ENCODE measurements at regions not wholly inside any gene's neighbourhood (a gene's known extent, or its start where the extent isn't known, plus 50 kb on each side); places are given as distances from the start of the nearest gene placed in this dataset.

DNA sequence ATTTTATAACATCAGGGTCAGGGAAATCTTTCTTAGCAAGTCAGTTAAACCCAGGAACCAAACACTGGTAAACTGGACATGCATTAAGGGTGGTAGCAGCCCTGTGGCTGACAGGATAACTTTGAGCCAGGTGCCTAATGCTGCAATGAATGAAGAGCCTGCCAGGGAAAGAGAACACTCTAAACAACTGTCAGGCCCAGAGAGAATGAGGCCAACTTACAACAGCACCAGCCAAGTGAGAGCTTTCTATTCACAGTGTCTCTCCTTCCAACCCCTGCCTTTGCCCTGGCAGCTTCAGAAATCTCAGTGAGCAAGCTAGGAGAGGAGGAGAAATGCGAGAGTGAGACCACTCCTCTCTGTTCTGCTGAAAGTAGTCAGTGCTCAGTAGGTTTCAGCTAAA is 50.4 kb upstream of the ATP2C1 start:
- Mint-ChIP-seq H3K27me3 (ENCODE audit: low read depth) (peaks cover 3% of the 10 kb centered on the region; the same call in 1 of the 2 replicates), H3K4me1 (peaks cover 51% of the 10 kb centered on the region), H3K9me3 (no peaks in the 10 kb centered on the region), H3K36me3 (no peaks in the 10 kb centered on the region), H3K4me3 (no peak overlapping the region), H3K27ac (no peak overlapping the region; the same call in 1 of the 2 replicates)
- TF ChIP-seq CBFB (CRISPR knock-in tag; IDR thresholded peaks at IDR 0.05; ENCODE audit: low read depth) (no peak), NR2C2 (CRISPR knock-in tag; IDR thresholded peaks at IDR 0.05) (no peak), ZBTB21 (CRISPR knock-in tag; IDR thresholded peaks at IDR 0.05; ENCODE audit: borderline replicate concordance) (no peak), ARID4B (CRISPR knock-in tag; IDR thresholded peaks at IDR 0.05; ENCODE audit: borderline replicate concordance) (no peak), ZNF416 (CRISPR knock-in tag; IDR thresholded peaks at IDR 0.05) (no peak), JAZF1 (CRISPR knock-in tag; IDR thresholded peaks at IDR 0.05) (no peak), ATF1 (CRISPR knock-in tag; IDR thresholded peaks at IDR 0.05) (no peak)
- TF ChIP-seq, protein P1, sequence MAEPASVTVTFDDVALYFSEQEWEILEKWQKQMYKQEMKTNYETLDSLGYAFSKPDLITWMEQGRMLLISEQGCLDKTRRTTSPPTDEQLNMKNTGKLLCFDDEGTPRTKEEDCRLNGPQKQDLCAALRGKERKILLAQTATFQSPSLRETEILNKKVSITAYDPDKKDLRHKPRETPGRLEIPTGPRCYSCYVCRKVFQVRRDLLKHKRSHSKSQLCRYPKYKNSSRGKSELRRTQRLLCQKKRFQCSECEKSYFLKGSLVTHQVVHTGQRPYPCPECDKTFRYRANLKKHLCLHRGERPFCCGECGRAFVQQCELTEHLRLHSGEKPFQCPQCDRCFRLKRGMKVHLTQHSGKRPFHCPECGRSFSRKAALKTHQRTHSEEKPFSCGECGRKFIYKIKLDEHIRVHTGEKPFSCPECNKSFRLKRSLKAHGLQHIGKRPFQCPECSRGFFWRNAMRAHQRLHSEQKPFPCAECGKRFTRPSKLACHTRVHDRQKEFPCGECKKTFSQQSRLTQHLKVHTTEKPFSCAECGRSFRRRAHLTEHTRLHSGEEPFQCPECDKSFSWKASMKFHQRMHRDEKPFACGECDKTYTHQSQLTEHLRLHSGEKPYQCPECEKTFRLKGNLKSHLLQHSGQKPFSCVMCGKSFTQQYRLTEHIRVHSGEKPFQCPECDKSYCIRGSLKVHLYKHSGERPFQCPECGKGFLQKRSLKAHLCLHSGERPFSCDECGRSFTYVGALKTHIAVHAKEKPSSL (CRISPR knock-in tag; conservative IDR thresholded peaks at IDR 0.05) = no peak
- CTCF ChIA-PET = interaction anchor here (0.9 kb wide), 1 partner anchor 51 kb away, joined by 4 read pairs; the partner anchor contains the start of gene ATP2C1
- ATAC-seq (no peak), DNase-seq (ENCODE audit: low spot score) (no peak)
- POLR2A ChIA-PET = no interaction called here

All from WTC11 (cell line).